MM.1S (cell line): ENCODE measurements at regions not wholly inside any gene's neighbourhood (a gene's known extent, or its start where the extent isn't known, plus 50 kb on each side); places are given as distances from the start of the nearest gene placed in this dataset.

ENCODE experiments used
- DNase-seq: peaks from one replicate; pipeline ENCODE4 v3.0.0-alpha.2; 2015
- H2AFZ ChIP-seq: fragments of 300-600 bp; sonication (generic); 2 replicates; pipeline ENCODE4 v1.6.0; 2016; ENCODE audit warnings: antibody characterized with exemption, low read length
- H3F3A ChIP-seq: fragments of 300-600 bp; sonication (generic); 2 replicates; pipeline ENCODE4 v1.6.1; 2016; ENCODE audit warnings: mild to moderate bottlenecking, antibody characterized with exemption, low read length, moderate library complexity, mixed read lengths; ENCODE audit not compliant: insufficient read depth
- H3K27ac ChIP-seq: fragments of 300-600 bp; sonication (generic); 2 replicates; pipeline ENCODE4 v1.5.1; 2016; ENCODE audit warnings: mild to moderate bottlenecking, low read length
- H3K27me3 ChIP-seq: fragments of 300-600 bp; sonication (generic); replicated peaks from 2 replicates; pipeline ENCODE4 v1.6.0; 2016; ENCODE audit warnings: low read length; ENCODE audit not compliant: insufficient read depth
- H3K36me3 ChIP-seq: fragments of 300-600 bp; sonication (generic); replicated peaks from 2 replicates; pipeline ENCODE4 v1.6.1; 2016; ENCODE audit warnings: mild to moderate bottlenecking, low read length, mixed read lengths; ENCODE audit not compliant: insufficient read depth
- H3K4me1 ChIP-seq: fragments of 300-600 bp; sonication (generic); 2 replicates; pipeline ENCODE4 v1.6.1; 2016; ENCODE audit warnings: low read length, mixed read lengths
- H3K4me2 ChIP-seq: fragments of 300-600 bp; sonication (generic); 2 replicates; pipeline ENCODE4 v1.6.0; 2016; ENCODE audit warnings: low read depth, low read length
- H3K4me3 ChIP-seq: fragments of 300-600 bp; sonication (generic); 2 replicates; pipeline ENCODE4 v1.5.1; 2016; ENCODE audit warnings: low read length, mixed read lengths
- H3K79me2 ChIP-seq: fragments of 300-600 bp; sonication (generic); 2 replicates; pipeline ENCODE4 v1.6.1; 2016; ENCODE audit warnings: mixed run types, low read length, mixed read lengths
- H3K9ac ChIP-seq: fragments of 300-600 bp; sonication (generic); 2 replicates; pipeline ENCODE4 v1.6.1; 2016; ENCODE audit warnings: low read length, mixed read lengths
- H3K9me2 ChIP-seq: fragments of 300-600 bp; sonication (generic); replicated peaks from 2 replicates; pipeline ENCODE4 v1.6.1; 2016; ENCODE audit warnings: mild to moderate bottlenecking, low read length, mixed read lengths; ENCODE audit not compliant: insufficient read depth
- H3K9me3 ChIP-seq: fragments of 300-600 bp; sonication (generic); replicated peaks from 2 replicates; pipeline ENCODE4 v1.6.1; 2016; ENCODE audit warnings: mild to moderate bottlenecking, low read length, mixed read lengths; ENCODE audit not compliant: insufficient read depth
- H4K20me1 ChIP-seq: fragments of 300-600 bp; sonication (generic); 2 replicates; pipeline ENCODE4 v1.6.1; 2016; ENCODE audit warnings: mild to moderate bottlenecking, low read length, moderate library complexity, mixed read lengths; ENCODE audit not compliant: insufficient read depth
- CTCF ChIP-seq: fragments of 300-600 bp; sonication (generic); IDR thresholded peaks from 2 replicates; pipeline ENCODE4 v1.5.1; 2016; ENCODE audit warnings: antibody characterized with exemption, low read length, mixed read lengths
- EZH2 ChIP-seq: fragments of 300-600 bp; sonication (generic); optimal IDR thresholded peaks from 2 replicates; pipeline ENCODE3; 2017; ENCODE audit warnings: low read depth, mild to moderate bottlenecking, antibody characterized with exemption, low read length, mixed read lengths
- EZH2phosphoT487 ChIP-seq: fragments of 300-600 bp; sonication (generic); IDR thresholded peaks from 2 replicates; pipeline ENCODE4 v1.6.1; 2018; ENCODE audit warnings: antibody characterized with exemption, low read length

- H3K36me3 ChIP-seq = no peaks in the 10 kb centered on the region
- no peaks in the 10 kb centered on the region for H3K4me1 ChIP-seq
- no peak overlapping the region for H3K27ac ChIP-seq
- no peak overlapping the region for H3K9ac ChIP-seq
- H3K4me2 ChIP-seq = no peak overlapping the region
- no peaks in the 10 kb centered on the region for H3F3A ChIP-seq
- H3K4me3 ChIP-seq = no peak overlapping the region
- H2AFZ ChIP-seq = no peak overlapping the region
- H3K9me2 ChIP-seq = no peaks in the 10 kb centered on the region
- no peaks in the 10 kb centered on the region for H4K20me1 ChIP-seq
- no peak for DNase-seq
- H3K27me3 ChIP-seq = no peaks in the 10 kb centered on the region
- no peaks in the 10 kb centered on the region for H3K9me3 ChIP-seq
- no peaks in the 10 kb centered on the region for H3K79me2 ChIP-seq
- TF ChIP-seq EZH2 (no peak), EZH2phosphoT487 (no peak), CTCF (no peak)
Observed at GRCh38 chr11:80629466-80629865, 1188.6 kb upstream of the TENM4 start.

GRCh38 chr11:80627364-80627763 is 1186.5 kb upstream of the TENM4 start:
- no peaks in the 10 kb centered on the region for H3K4me1 ChIP-seq
- TF ChIP-seq EZH2phosphoT487 (no peak), EZH2 (no peak), CTCF (no peak)
- H3K27me3 ChIP-seq = no peaks in the 10 kb centered on the region

GRCh38 chr11:80626721-80627120 is 1185.9 kb upstream of the TENM4 start:
- Histone ChIP-seq H3K4me2 (no peak overlapping the region), H3K4me1 (no peaks in the 10 kb centered on the region), H3K27ac (no peak overlapping the region), H3K79me2 (no peaks in the 10 kb centered on the region), H3K9ac (no peak overlapping the region), H3K9me2 (no peaks in the 10 kb centered on the region), H3F3A (no peaks in the 10 kb centered on the region), H3K36me3 (no peaks in the 10 kb centered on the region), H4K20me1 (no peaks in the 10 kb centered on the region), H3K4me3 (no peak overlapping the region), H3K9me3 (no peaks in the 10 kb centered on the region), H3K27me3 (no peaks in the 10 kb centered on the region), H2AFZ (no peak overlapping the region)
- TF ChIP-seq EZH2 (no peak), CTCF (no peak), EZH2phosphoT487 (no peak)
- no peak for DNase-seq

More at GRCh38 chr11:80627364-80627763, 1186.5 kb upstream of the TENM4 start:
- no peak overlapping the region for H3K4me3 ChIP-seq
- H4K20me1 ChIP-seq = no peaks in the 10 kb centered on the region
- H3K9me3 ChIP-seq = no peaks in the 10 kb centered on the region
- H2AFZ ChIP-seq = no peak overlapping the region
- H3K27ac ChIP-seq = no peak overlapping the region
- H3K36me3 ChIP-seq = no peaks in the 10 kb centered on the region
- H3K79me2 ChIP-seq = no peaks in the 10 kb centered on the region
- DNase-seq = no peak
- H3K9me2 ChIP-seq = no peaks in the 10 kb centered on the region
- H3K4me2 ChIP-seq = no peak overlapping the region
- no peak overlapping the region for H3K9ac ChIP-seq
- H3F3A ChIP-seq = no peaks in the 10 kb centered on the region
